HCT116 (cell line): ENCODE measurements at regions not wholly inside any gene's neighbourhood (a gene's known extent, or its start where the extent isn't known, plus 50 kb on each side); places are given as distances from the start of the nearest gene placed in this dataset.

ENCODE experiments used
- ATAC-seq: fragments of 200-7000 bp; cut with Tn5 transposase; 2 replicates; pipeline ENCODE4 v1.9.1; 2020; ENCODE audit warnings: mild to moderate bottlenecking, moderate library complexity
- BruUV-seq: library from RNA; stranded (reverse); fragments of 400-500 nt; replicated peaks from 2 replicates; lab custom pipeline; 2021; lab: Mats Ljungman, UMichigan
- CTCF ChIA-PET: fragments of 300-600 bp; sonication (Branson Sonifier 250); formaldehyde crosslinking; loops from one replicate; lab custom pipeline; 2021; ENCODE audit warnings: antibody characterized with exemption; lab: Charles Lee
- POLR2A ChIA-PET: fragments of 300-600, 350-600 bp; sonication (Branson Sonifier 250); formaldehyde crosslinking; loops from one replicate; lab custom pipeline; 2021; ENCODE audit warnings: antibody characterized with exemption; lab: Charles Lee
- RAD21 ChIA-PET, 2 experiments: fragments of 300-600 bp; sonication (Branson Sonifier 250); formaldehyde crosslinking; loops; one replicate each; lab custom pipeline; 2023; ENCODE audit warnings: low total read pairs in 2 of 2; ENCODE audit not compliant: uncharacterized antibody in 2 of 2, unreplicated experiment in 2 of 2, low non-redundant PET in 1 of 2; lab: Charles Lee
- DNase-seq: peaks from one replicate; pipeline ENCODE4 v3.0.0-alpha.2; 2010; ENCODE audit warnings: low read depth, low spot score
- H2AFZ ChIP-seq: fragments of 200-600 bp; shearing (Covaris generic), sonication (generic); 2 replicates; pipeline ENCODE4 v1.6.1; 2017; ENCODE audit warnings: low read depth, mixed run types, mixed read lengths, antibody characterized with exemption, low read length; ENCODE audit not compliant: poor library complexity, severe bottlenecking
- H3K27ac ChIP-seq: 2 replicates; pipeline ENCODE4 v1.5.1; 2012; ENCODE audit warnings: low read depth, low read length
- H3K27me3 ChIP-seq: fragments of 200-600 bp; sonication (generic); 2 replicates; pipeline ENCODE4 v1.6.1; 2016; ENCODE audit warnings: mixed run types, low read length, mixed read lengths; ENCODE audit not compliant: insufficient read depth
- H3K36me3 ChIP-seq, 2 experiments: fragments of 200-500 bp in 1 of 2; fragments of 200-600 bp in 1 of 2; sonication (Bioruptor generic) in 1 of 2; sonication (generic) in 1 of 2; 2 replicates each; pipeline versions ENCODE4 v1.5.1 to v1.6.1; 2014 to 2016; ENCODE audit warnings: low read length in 2 of 2, inconsistent platforms in 1 of 2, mixed read lengths in 1 of 2, mixed run types in 1 of 2; ENCODE audit not compliant: insufficient read depth in 2 of 2, control insufficient read depth in 1 of 2
- H3K4me1 ChIP-seq, 2 experiments: fragments of 200-600 bp in 1 of 2; sonication (generic) in 1 of 2; 2 replicates each; pipeline versions ENCODE4 v1.5.1 to v1.6.1; 2012 to 2017; ENCODE audit warnings: low read length in 2 of 2, inconsistent platforms in 1 of 2, mild to moderate bottlenecking in 1 of 2, mixed read lengths in 1 of 2, mixed run types in 1 of 2, moderate library complexity in 1 of 2; ENCODE audit not compliant: insufficient read depth in 2 of 2, control insufficient read depth in 1 of 2
- H3K4me2 ChIP-seq: fragments of 200-600 bp; sonication (generic); 2 replicates; pipeline ENCODE4 v1.6.1; 2017; ENCODE audit warnings: mixed run types, low read length, mixed read lengths
- H3K4me3 ChIP-seq, 2 experiments: fragments of 200-600 bp in 1 of 2; sonication (generic) in 1 of 2; replicated peaks in 1 of 2; 2 replicates each; pipeline ENCODE4 v1.5.1; 2011 to 2016; ENCODE audit warnings: low read length in 2 of 2, control low read depth in 1 of 2, low read depth in 1 of 2, mild to moderate bottlenecking in 1 of 2, mixed read lengths in 1 of 2, mixed run types in 1 of 2
- H3K79me2 ChIP-seq: fragments of 200-600 bp; sonication (generic); 2 replicates; pipeline ENCODE4 v1.6.1; 2017; ENCODE audit warnings: mild to moderate bottlenecking, mixed run types, low read length, moderate library complexity, mixed read lengths; ENCODE audit not compliant: insufficient read depth
- H3K9ac ChIP-seq: fragments of 200-600 bp; sonication (generic); 2 replicates; pipeline ENCODE4 v1.6.1; 2016; ENCODE audit warnings: low read length, mixed read lengths
- H3K9me2 ChIP-seq: fragments of 200-600 bp; sonication (generic), shearing (Covaris generic); 2 replicates; pipeline ENCODE4 v1.6.1; 2017; ENCODE audit warnings: mixed run types, mild to moderate bottlenecking, moderate library complexity; ENCODE audit not compliant: insufficient read depth
- H3K9me3 ChIP-seq, 2 experiments: fragments of 200-500 bp in 1 of 2; fragments of 200-600 bp in 1 of 2; sonication (Bioruptor generic) in 1 of 2; sonication (generic) in 1 of 2; 2 replicates each; pipeline ENCODE4 v1.6.1; 2014 to 2017; ENCODE audit warnings: low read length in 2 of 2, mixed read lengths in 2 of 2, inconsistent platforms in 1 of 2, low read depth in 1 of 2, mild to moderate bottlenecking in 1 of 2, mixed run types in 1 of 2, moderate library complexity in 1 of 2; ENCODE audit not compliant: control insufficient read depth in 1 of 2, insufficient read depth in 1 of 2
- H4K20me1 ChIP-seq: fragments of 200-600 bp; sonication (generic), shearing (Covaris generic); 2 replicates; pipeline ENCODE4 v1.6.1; 2017; ENCODE audit warnings: mixed run types, mild to moderate bottlenecking, moderate library complexity; ENCODE audit not compliant: insufficient read depth
- CBX3 ChIP-seq: IDR thresholded peaks from 2 replicates; pipeline ENCODE4 v1.6.1; 2012; ENCODE audit warnings: low read depth
- CEBPB ChIP-seq: IDR thresholded peaks from 2 replicates; pipeline ENCODE4 v1.6.1; 2012; ENCODE audit warnings: low read depth
- EZH2phosphoT487 ChIP-seq: fragments of 200-600 bp; IDR thresholded peaks from 2 replicates; pipeline ENCODE4 v1.6.1; 2018; ENCODE audit warnings: antibody characterized with exemption, borderline replicate concordance
- FOSL1 ChIP-seq: IDR thresholded peaks from 2 replicates; pipeline ENCODE4 v1.6.1; 2012; ENCODE audit warnings: low read depth
- JUND ChIP-seq: IDR thresholded peaks from 2 replicates; pipeline ENCODE4 v1.6.1; 2012
- POLR2A ChIP-seq: IDR thresholded peaks from 2 replicates; pipeline ENCODE4 v1.7.0; 2011; ENCODE audit warnings: borderline replicate concordance; ENCODE audit not compliant: insufficient read depth, insufficient read length; ENCODE audit errors: extremely low read depth
- SIN3A ChIP-seq: IDR thresholded peaks from 2 replicates; pipeline ENCODE4 v1.6.1; 2012; ENCODE audit warnings: low read depth
- SP1 ChIP-seq: IDR thresholded peaks from 2 replicates; pipeline ENCODE4 v1.6.1; 2012; ENCODE audit warnings: low read depth
- SRF ChIP-seq: IDR thresholded peaks from 2 replicates; pipeline ENCODE4 v1.6.1; 2012; ENCODE audit warnings: low read depth
- TCF7L2 ChIP-seq: IDR thresholded peaks from 2 replicates; pipeline ENCODE4 v1.7.0; 2011; ENCODE audit warnings: borderline replicate concordance, inconsistent platforms; ENCODE audit not compliant: insufficient read depth, insufficient read length; ENCODE audit errors: extremely low read depth
- YY1 ChIP-seq: IDR thresholded peaks from 2 replicates; pipeline ENCODE4 v1.6.1; 2011; ENCODE audit warnings: low read length, low read depth, moderate library complexity, mild to moderate bottlenecking; ENCODE audit not compliant: insufficient replicate concordance; ENCODE audit errors: extremely low read depth
- ZFX ChIP-seq: fragments of 450-650 bp; IDR thresholded peaks from 2 replicates; pipeline ENCODE4 v1.6.1; 2017
- ZNF274 ChIP-seq: fragments of 200-500 bp; sonication (Bioruptor generic); IDR thresholded peaks from 2 replicates; pipeline ENCODE4 v1.6.1; 2014; ENCODE audit warnings: mild to moderate bottlenecking, low read depth, low read length, inconsistent platforms
- intact Hi-C: fragments of 100-400 bp; cut with micrococcal nuclease; formaldehyde crosslinking; loops from 2 replicates; pipeline ENCODE4 v1.10.0; 2022
- TF ChIP-seq, protein P1 (sequence below): IDR thresholded peaks from 2 replicates; pipeline ENCODE4 v1.6.1; 2012
- TF ChIP-seq, protein P2 (sequence below): IDR thresholded peaks from 2 replicates; pipeline ENCODE4 v1.6.1; 2012
- TF ChIP-seq, protein P3 (sequence below): IDR thresholded peaks from 2 replicates; pipeline ENCODE4 v1.6.1; 2011; ENCODE audit warnings: mild to moderate bottlenecking, low read length, moderate library complexity; ENCODE audit not compliant: insufficient replicate concordance; ENCODE audit errors: extremely low read depth
- TF ChIP-seq, protein P4 (sequence below), 3 experiments: fragments of 200-600 bp in 1 of 3; sonication (generic) in 1 of 3; IDR thresholded peaks in 2 of 3; conservative IDR thresholded peaks in 1 of 3; 2 replicates each; pipeline ENCODE4 v1.5.1; 2012 to 2017; ENCODE audit warnings: low read depth in 2 of 3, low read length in 2 of 3, antibody characterized with exemption in 1 of 3, borderline replicate concordance in 1 of 3, control low read depth in 1 of 3, mild to moderate bottlenecking in 1 of 3, mixed read lengths in 1 of 3, mixed run types in 1 of 3, moderate library complexity in 1 of 3; ENCODE audit not compliant: insufficient read depth in 1 of 3

DNA sequence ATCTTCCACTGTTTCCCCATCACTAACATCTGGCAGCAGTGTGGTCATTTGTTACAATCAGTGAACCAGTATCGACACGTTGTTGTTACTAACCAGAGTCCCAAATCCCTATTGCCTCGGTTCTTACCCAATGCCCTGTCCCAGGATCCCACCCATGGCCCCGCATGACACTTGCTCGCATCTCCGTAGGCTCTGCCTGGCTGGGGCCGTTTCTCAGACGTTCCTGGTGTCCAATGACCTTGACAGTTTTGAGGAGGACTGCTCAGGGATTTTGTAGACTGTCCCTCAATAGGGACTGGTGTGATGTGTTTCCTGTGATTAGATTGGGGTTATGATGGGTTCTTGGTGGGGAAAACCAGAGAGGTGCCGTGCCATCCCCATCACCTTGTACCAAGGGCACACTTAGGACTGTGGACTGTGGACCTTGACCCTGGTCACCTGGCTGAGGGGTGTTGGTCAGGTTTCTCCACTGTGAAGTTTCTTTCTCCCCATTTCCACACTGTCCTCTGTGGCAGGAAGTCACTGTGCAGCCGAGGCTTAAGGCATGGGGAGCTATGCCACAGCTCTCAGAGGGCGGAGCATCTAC lies 108.4 kb downstream of the ADRA2C start:
- H3K4me1 ChIP-seq = peaks cover 0 to 6% of the 10 kb centered on the region in 2 experiments; a peak in 1 of 4 replicates
- CTCF ChIA-PET = no interaction called here
- no peak overlapping the region for H3K9ac ChIP-seq
- ATAC-seq (no peak), DNase-seq (no peak)
- H3K9me2 ChIP-seq = no peaks in the 10 kb centered on the region
- H2AFZ ChIP-seq = no peak overlapping the region
- H3K27me3 ChIP-seq = 0 out of 2 replicates have a peak, but pooled peaks cover 6% of the 10 kb centered on the region
- BruUV-seq = no TSS peak
- H3K4me3 ChIP-seq = no peak overlapping the region
- TF ChIP-seq ZFX (no peak), YY1 (no peak), SRF (no peak)
- TF ChIP-seq, protein P1, sequence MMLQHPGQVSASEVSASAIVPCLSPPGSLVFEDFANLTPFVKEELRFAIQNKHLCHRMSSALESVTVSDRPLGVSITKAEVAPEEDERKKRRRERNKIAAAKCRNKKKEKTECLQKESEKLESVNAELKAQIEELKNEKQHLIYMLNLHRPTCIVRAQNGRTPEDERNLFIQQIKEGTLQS = no peak
- H3K9me3 ChIP-seq = peaks cover 0 to 5% of the 10 kb centered on the region in 2 experiments; a peak in 1 of 4 replicates
- no peak overlapping the region for H3K4me2 ChIP-seq
- no peak overlapping the region for H3K27ac ChIP-seq
- intact Hi-C loops = no loop called here
- H3K36me3 ChIP-seq = no peaks in the 10 kb centered on the region
- H4K20me1 ChIP-seq = no peaks in the 10 kb centered on the region
- H3K79me2 ChIP-seq = no peaks in the 10 kb centered on the region
- RAD21 ChIA-PET = no interaction called here
- POLR2A ChIA-PET = no interaction called here

DNA sequence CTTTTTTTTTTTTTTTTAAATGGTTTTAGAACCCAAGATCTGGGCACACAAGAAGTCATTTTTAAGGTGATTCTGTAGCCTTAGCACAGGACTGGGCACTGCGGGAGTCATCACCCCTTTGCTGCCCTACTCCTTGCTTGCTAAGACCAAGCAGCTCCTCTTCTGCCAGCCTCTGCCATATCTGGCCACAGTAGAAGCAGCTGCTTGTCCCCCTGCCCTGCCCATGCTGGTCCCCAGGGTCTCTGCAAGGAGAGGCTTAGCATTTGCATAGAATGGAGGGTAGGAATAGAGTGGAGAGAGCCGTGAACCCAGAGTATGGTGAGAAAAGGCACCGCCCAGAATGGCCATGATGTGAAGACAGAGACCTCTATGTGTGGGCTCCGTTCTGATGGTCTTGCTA lies 109.3 kb downstream of the ADRA2C start:
- ChIA-PET POLR2A (interaction anchor here (0.6 kb wide), 1 partner anchor 1997 kb away, joined by 4 read pairs; no protein-coding TSS in a partner anchor), CTCF (no interaction called here), RAD21 (no interaction called here)
- no TSS peak for BruUV-seq
- H3K4me2 ChIP-seq = no peak overlapping the region
- H3K27ac ChIP-seq = no peak overlapping the region
- H3K9me2 ChIP-seq = no peaks in the 10 kb centered on the region
- DNase-seq = no peak
- H3K9me3 ChIP-seq = peaks cover 0 to 5% of the 10 kb centered on the region in 2 experiments; a peak in 1 of 4 replicates
- H3K9ac ChIP-seq = no peak overlapping the region
- H3K4me1 ChIP-seq = peaks cover 0 to 8% of the 10 kb centered on the region in 2 experiments; a peak in 1 of 4 replicates
- no peak overlapping the region for H3K4me3 ChIP-seq
- no peaks in the 10 kb centered on the region for H3K79me2 ChIP-seq
- intact Hi-C loops = no loop called here
- no peaks in the 10 kb centered on the region for H3K36me3 ChIP-seq
- ATAC-seq = no peak
- H2AFZ ChIP-seq = no peak overlapping the region
- H3K27me3 ChIP-seq = 0 out of 2 replicates have a peak, but pooled peaks cover 6% of the 10 kb centered on the region
- H4K20me1 ChIP-seq = no peaks in the 10 kb centered on the region
- TF ChIP-seq EZH2phosphoT487 = no peak
- TF ChIP-seq POLR2A = no peak
- TF ChIP-seq, protein P2, sequence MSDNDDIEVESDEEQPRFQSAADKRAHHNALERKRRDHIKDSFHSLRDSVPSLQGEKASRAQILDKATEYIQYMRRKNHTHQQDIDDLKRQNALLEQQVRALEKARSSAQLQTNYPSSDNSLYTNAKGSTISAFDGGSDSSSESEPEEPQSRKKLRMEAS = no peak
- TF ChIP-seq SIN3A = no peak
- no peak for TF ChIP-seq TCF7L2
- TF ChIP-seq CEBPB = no peak
- no peak for TF ChIP-seq JUND
- no peak for TF ChIP-seq CBX3
- TF ChIP-seq YY1 = no peak
- TF ChIP-seq, protein P3, sequence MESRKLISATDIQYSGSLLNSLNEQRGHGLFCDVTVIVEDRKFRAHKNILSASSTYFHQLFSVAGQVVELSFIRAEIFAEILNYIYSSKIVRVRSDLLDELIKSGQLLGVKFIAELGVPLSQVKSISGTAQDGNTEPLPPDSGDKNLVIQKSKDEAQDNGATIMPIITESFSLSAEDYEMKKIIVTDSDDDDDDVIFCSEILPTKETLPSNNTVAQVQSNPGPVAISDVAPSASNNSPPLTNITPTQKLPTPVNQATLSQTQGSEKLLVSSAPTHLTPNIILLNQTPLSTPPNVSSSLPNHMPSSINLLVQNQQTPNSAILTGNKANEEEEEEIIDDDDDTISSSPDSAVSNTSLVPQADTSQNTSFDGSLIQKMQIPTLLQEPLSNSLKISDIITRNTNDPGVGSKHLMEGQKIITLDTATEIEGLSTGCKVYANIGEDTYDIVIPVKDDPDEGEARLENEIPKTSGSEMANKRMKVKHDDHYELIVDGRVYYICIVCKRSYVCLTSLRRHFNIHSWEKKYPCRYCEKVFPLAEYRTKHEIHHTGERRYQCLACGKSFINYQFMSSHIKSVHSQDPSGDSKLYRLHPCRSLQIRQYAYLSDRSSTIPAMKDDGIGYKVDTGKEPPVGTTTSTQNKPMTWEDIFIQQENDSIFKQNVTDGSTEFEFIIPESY = no peak
- TF ChIP-seq SP1 = no peak
- TF ChIP-seq FOSL1 = no peak
- no peak for TF ChIP-seq ZNF274
- TF ChIP-seq, protein P4, sequence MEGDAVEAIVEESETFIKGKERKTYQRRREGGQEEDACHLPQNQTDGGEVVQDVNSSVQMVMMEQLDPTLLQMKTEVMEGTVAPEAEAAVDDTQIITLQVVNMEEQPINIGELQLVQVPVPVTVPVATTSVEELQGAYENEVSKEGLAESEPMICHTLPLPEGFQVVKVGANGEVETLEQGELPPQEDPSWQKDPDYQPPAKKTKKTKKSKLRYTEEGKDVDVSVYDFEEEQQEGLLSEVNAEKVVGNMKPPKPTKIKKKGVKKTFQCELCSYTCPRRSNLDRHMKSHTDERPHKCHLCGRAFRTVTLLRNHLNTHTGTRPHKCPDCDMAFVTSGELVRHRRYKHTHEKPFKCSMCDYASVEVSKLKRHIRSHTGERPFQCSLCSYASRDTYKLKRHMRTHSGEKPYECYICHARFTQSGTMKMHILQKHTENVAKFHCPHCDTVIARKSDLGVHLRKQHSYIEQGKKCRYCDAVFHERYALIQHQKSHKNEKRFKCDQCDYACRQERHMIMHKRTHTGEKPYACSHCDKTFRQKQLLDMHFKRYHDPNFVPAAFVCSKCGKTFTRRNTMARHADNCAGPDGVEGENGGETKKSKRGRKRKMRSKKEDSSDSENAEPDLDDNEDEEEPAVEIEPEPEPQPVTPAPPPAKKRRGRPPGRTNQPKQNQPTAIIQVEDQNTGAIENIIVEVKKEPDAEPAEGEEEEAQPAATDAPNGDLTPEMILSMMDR (IDR thresholded peaks at IDR 0.05 in 2 of 3, conservative IDR thresholded peaks at IDR 0.05 in 1 of 3; ENCODE audit: borderline replicate concordance in 1 of 3, insufficient read depth in 1 of 3, low read depth in 2 of 3, low read length in 2 of 3) = no peak
- no peak for TF ChIP-seq SRF
